Stimulated activated CD4-positive, alpha-beta T cell treated with anti-CD3 and anti-CD28 coated beads, Interleukin-12 subunit alpha, Interleukin-12 subunit beta, amount 100 ng/mL, for 24 hours (primary cell): ENCODE measurements at regions not wholly inside any gene's neighbourhood (a gene's known extent, or its start where the extent isn't known, plus 50 kb on each side); places are given as distances from the start of the nearest gene placed in this dataset.

Experiments used
- DNase-seq, 2 experiments: peaks; one replicate each; pipeline ENCODE4 v3.0.0-alpha.2; 2020; ENCODE audit warnings: low read depth in 2 of 2

- no peak for DNase-seq
Observed at GRCh38 chr11:37519781-37520180, 921.7 kb upstream of the RAG2 start.

GRCh38 chr11:37512156-37512780 is 914.2 kb upstream of the RAG2 start:
- DNase-seq: no peak

- no peak for DNase-seq
Observed at GRCh38 chr11:37511425-37511933, 913.4 kb upstream of the RAG2 start.

- DNase-seq: no peak
Observed at GRCh38 chr11:37509506-37509905, 911.5 kb upstream of the RAG2 start.

- no peak for DNase-seq
Observed at GRCh38 chr11:37506531-37506930, 908.5 kb upstream of the RAG2 start.

GRCh38 chr11:37505406-37505805 is 907.4 kb upstream of the RAG2 start:
- no peak for DNase-seq

GRCh38 chr11:37504921-37505320 is 906.9 kb upstream of the RAG2 start:
- DNase-seq: no peak

- DNase-seq: no peak
Observed at GRCh38 chr11:37504060-37504611, 906.1 kb upstream of the RAG2 start.

GRCh38 chr11:37503411-37504059 is 905.5 kb upstream of the RAG2 start:
- DNase-seq: no peak

- no peak for DNase-seq
Observed at GRCh38 chr11:37502202-37502601, 904.2 kb upstream of the RAG2 start.

GRCh38 chr11:37500425-37500824 is 902.4 kb upstream of the RAG2 start:
- no peak for DNase-seq

- DNase-seq: no peak
Observed at GRCh38 chr11:37497326-37497725, 899.3 kb upstream of the RAG2 start.

GRCh38 chr11:37496201-37496600 is 898.2 kb upstream of the RAG2 start:
- DNase-seq: no peak

- no peak for DNase-seq
Observed at GRCh38 chr11:37484298-37484697, 886.3 kb upstream of the RAG2 start.

- no peak for DNase-seq
Observed at GRCh38 chr11:37483761-37484160, 885.7 kb upstream of the RAG2 start.

- no peak for DNase-seq
Observed at GRCh38 chr11:37474889-37475288, 876.9 kb upstream of the RAG2 start.

- no peak for DNase-seq
Observed at GRCh38 chr11:37468344-37468743, 870.3 kb upstream of the RAG2 start.

GRCh38 chr11:37465221-37465620 is 867.2 kb upstream of the RAG2 start:
- DNase-seq: no peak

GRCh38 chr11:37459456-37459855 is 861.4 kb upstream of the RAG2 start:
- DNase-seq: no peak

GRCh38 chr11:37456746-37457145 is 858.7 kb upstream of the RAG2 start:
- no peak for DNase-seq

- DNase-seq: no peak
Observed at GRCh38 chr11:37451903-37452302, 853.9 kb upstream of the RAG2 start.

GRCh38 chr11:37450613-37451012 is 852.6 kb upstream of the RAG2 start:
- DNase-seq: no peak

GRCh38 chr11:37449146-37449545 is 851.1 kb upstream of the RAG2 start:
- no peak for DNase-seq
